HK-2 (cell line): ENCODE measurements at regions not wholly inside any gene's neighbourhood (a gene's known extent, or its start where the extent isn't known, plus 50 kb on each side); places are given as distances from the start of the nearest gene placed in this dataset.

Source experiments
- DNase-seq: peaks from one replicate; pipeline ENCODE4 v3.0.0-alpha.2; 2018; ENCODE audit not compliant: unreplicated experiment

DNA sequence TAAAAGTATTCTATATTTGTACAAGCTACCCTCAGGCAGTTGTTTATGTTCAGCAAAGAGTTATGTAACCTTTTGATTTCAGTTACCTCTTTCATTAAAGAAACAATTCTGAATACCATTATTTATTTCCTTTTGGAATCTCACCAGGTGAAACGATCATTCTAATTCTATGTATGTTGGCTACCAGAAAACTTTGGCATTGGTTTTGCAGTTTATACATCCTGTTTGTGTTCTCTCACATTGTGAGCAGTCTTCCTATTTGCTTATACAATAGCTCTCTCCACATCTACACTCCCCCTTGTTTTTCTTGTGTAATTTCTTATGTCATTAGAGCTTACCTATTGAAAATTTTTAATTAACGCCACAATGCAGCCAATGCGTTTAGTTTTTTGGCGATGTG is 276.0 kb upstream of the MPDZ start:
- DNase-seq, result no peak

DNA sequence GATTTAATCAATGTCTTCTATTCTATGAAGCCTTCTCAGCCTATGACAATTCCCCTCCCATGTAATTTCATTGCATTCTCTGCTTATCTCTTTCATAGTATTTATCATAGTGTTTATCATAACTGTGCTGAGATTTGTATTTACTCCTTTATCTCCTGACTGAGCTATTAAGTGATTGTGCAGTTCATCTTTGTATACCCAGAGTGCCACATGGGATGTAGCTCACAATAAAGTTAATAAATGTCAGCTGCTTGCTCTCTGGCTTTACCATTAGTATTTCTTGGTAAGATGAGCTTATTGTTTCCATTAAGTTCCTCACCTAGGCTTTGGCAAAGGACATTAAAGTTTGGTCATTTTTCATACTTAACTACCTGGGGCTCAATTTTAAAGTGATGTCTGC is 275.1 kb upstream of the MPDZ start:
- DNase-seq, result no peak

DNA sequence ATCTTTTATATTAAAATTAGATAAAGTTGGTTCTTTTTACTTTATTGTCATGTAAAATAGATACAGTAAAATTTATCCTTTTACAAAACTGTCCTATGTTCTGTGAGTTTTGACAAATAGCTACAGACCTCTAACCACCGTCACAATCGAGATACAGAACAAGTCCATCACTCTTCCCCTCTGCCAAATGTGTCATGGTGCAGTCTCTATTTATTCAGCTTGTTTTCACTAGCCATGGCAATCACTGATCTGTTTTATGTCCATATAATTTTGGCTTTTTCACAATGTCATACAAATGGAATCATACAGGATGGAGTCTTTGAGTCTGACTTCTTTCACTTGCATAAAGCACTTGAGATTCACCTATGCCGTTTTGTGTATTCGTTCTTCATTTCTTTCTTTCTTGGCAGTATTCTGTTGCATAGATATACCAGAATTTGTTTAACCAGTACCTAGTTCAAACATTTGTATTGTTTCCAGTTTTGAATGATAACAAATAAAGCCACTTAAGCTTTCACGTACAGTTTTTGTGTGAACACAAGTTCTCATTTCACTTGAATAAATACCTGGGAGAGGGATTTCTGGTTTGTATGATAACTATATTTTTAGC is 273.2 kb upstream of the MPDZ start:
- no peak for DNase-seq

DNA sequence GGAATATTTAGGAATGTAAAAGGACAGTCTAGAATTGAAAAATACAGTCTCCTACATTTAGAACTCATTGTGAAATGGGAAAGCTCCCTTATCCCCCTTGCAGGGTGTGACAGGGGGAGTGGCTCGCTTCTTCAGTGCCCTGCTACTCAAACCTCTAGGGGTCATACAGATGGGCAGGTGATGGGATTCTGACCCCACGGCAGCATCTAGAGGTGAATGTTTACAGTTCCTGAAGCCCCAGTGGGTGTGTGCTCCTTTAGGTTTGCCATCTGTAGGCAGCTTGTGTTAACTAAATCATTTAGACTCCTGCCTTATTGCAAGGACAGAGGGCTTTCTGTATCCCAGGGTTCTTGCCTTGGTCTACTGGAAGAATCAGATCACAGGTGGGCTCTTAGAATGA is 271.0 kb upstream of the MPDZ start:
- DNase-seq, result no peak

DNA sequence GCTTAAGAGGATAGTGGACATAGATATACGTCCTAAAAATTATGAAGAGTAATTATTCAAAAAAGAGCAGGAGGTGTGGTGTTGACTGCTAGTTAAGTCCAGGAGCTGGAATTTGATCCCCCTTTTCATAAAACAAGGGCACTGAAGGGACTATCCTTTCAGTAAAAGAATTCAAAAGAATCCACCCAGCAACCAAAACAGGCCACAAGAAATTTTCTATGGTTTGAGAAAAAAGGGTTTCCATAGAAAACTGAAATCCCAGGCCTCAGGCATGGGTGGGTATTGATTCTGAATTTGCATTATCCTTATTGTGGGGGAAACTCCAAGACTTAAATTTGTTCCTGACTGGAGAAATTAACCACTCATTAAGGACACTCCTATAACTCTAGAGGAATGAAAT is 269.0 kb upstream of the MPDZ start:
- no peak for DNase-seq

DNA sequence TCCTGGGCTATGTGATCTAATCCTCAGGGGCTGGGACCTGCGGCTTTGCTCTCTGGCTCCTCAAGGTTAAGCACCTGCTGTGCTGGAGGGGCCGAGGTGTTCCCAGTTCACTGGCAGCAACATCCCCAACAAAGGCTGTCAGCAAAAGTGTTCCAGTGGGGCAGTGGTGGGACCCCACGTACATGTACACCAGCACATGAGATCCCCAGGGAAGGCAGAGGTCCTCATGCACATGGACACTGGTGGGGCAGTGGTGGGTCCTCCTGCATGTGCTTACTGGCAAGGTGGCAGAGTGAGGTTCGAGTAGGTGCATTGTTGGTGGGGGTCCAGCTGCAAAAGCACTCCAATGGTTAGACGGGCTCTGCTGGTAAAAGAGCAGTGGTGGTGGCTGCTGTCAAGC is 255.6 kb upstream of the MPDZ start:
- DNase-seq, result no peak

DNA sequence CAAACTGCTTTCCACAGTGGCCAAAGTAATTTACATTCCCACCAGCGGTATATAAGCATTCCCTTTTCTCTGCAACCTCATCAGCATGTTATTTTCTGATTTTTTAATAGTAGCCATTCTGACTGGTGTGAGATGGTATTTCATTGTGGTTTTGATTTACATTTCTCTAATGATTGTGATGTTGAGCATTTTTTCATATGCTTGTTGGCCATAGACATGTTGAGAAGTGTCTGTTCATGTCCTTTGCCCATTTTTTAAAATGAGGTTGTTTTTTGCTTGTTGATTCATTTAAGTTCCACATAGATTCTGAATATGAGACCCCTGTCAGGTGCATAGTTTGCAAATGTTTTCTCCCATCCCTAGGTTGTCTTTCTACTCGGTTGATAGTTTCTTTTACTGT is 254.5 kb upstream of the MPDZ start:
- DNase-seq, result no peak

DNA sequence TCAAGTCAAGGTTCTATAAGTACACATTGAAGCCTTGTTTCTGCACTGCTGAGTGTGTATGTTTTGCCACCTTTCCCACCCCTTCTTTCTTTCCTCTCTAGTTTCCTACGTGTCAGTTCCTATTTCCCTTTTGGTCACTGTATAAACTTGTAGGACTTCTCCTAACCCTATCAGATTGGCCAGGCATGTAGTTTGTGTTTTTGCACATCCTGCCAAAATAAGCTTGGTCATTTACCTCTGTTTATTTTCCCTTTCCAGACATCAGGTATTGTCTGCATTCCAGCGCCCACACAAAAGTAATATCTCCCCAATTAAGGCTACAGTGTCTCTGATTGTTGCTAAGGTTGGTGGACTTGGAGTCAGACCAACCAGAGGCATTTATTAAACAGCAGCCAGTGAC is 252.9 kb upstream of the MPDZ start:
- no peak for DNase-seq

DNA sequence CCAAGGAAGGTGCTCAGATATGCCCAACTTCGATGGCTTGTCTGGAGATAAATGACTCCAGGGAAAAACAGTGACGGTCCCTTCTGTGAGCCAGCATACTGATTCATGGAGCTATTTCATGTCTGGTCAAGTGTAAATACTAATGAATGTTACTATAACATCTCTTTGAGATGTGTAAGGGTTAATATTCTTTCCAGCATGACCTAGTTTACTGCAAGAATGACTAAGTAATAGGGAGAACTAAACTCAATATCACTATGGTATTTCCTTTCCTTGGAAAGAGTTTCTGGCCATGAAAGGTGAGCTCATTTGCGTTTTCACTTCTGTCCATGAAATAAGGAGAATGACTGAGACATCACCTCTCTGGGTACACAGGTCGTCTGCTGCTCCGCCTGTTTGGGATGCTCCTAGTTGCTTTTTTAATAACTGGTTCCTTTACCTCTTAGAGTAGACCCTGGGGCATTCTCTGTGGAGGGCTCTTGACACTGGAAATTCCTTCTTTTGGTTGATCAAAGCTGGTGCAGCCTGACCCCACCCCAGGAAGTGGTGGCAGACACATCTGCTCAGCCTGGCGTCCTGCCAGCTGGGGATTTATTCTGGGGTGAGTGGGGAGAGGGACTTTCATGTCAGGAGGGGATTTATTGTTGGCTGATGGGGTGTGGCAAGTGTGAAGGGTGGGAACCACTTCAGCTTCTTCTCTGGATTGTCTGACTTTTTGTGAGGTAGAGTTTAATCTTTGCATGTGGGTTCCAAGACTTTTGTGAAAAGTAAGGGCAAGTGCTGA is 250.0 kb upstream of the MPDZ start:
- DNase-seq, result no peak

DNA sequence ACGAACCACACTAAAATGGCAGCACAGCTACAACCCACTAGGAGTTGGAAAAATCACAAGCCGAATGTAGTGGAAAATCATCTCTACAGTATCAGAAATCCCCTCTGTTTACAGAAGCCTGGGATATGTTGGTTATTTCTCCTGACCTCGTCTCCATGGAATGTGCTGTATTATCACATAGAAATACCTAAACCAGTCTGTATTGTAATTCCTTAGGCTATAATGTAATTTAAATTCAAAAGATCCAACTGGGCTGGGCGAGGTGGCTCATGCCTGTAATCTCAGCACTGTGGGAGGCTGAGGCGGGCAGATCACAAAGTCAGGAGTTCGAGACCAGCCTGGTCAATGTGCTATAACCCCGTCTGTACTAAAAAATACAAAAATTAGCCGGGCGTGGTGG is 244.8 kb upstream of the MPDZ start:
- DNase-seq, result no peak

DNA sequence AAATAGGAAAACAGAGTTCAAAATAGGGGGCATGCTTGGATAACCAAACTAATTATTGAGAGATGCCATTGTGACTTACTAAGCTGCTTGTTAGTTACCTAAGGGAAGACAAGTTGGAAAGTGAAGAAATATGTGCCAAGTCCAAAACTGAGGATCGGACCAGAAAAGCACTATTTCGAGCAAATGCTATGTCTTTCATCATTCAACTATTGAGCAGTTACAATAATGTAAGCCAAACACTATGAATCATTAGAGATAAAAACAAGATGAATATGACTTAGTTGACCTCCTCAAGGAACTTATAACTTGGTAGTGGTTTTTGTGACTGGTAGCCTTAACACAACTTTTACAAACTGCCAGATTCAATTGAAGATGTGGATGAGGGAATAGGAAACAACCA is 240.6 kb upstream of the MPDZ start:
- DNase-seq, result no peak

DNA sequence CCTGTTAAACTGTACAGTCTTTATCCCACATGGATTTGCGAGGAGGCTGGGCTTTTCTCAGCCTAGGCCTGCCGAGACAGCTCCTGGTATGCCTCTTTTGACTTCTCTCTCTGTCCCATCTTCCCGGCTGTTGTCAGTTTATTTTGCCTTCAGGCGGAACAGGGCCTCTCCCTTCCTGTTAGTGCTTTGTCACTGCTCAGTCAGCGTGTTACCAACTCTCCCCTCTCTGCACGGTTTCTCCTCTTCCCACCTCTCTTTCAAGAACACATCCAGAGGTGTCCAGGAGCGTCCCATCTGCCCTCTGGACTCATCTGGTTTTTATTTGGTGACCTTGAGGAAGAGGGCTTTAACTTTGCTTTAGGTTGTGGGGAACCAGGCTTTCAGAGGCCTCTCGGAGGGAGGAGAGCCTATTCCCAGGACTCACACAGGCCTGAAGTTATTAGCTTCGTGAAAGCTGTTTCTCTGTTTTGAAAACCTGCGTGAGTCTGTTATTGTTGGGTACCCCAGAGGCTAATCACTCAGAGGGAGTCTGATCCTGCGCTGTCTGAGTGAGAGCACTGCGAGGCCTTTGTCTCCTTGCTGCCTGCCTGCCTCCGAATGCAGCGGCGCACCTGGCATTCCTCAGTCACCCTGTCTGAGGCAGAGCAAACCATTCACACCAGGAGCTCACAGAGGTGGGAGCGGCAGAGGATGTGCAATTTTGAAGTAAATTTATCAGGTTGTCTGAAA is 234.4 kb upstream of the MPDZ start:
- no peak for DNase-seq

DNA sequence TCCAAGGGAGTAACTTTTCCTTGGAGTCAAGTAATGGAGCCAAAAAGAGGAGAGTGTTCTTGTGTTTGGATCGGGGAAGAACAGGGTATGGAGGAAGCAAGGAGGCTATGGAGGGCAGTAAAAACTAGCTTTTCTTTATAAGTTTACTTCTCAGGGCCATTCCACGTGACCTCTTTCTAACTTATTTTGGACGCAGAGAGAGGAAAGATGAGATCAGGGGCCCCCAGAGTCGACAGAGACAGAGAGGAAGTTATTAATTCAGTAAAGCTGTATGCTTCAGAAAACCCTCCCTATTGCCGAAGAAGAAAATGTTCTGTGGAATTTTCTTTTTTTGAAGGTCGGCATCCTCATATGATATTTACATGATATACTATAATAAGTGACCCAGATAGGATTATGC is 233.8 kb upstream of the MPDZ start:
- no peak for DNase-seq

DNA sequence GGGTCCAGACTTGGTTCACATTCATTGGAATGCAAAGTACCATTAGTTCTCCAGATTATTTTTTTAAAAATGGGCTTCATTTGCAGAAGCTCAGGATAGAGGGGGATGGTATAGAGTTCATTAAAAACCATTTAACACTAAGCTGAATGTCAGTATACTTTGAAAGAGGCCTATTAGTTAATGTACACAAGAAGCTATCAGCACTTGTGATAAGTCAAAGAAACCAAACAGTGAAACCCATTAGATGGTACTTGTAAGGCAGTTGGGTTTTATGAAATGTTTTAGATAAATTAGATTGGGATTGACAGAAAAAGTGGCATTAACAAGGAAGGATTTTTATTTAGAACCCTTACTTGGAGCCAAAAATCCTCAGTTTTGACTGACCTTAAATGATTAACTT is 229.2 kb upstream of the MPDZ start:
- no peak for DNase-seq

DNA sequence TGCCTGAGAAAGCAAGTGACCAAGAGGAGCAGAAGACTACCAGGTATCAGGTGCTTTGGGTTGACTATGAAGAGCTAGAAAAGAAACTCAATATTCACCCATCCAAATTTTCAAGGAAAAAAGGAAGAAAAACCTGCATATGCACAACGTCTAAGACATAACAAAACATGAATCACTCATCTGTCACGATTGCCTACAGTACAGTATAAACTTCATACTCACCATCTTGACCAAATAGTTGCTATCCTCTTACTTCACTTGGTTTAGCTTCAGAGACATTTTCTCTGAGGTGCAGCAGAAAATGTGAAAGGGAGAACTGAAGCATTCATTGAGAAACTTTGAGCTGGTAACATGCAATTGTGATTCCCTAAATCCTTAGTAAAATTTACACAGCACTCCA is 228.6 kb upstream of the MPDZ start:
- no peak for DNase-seq

DNA sequence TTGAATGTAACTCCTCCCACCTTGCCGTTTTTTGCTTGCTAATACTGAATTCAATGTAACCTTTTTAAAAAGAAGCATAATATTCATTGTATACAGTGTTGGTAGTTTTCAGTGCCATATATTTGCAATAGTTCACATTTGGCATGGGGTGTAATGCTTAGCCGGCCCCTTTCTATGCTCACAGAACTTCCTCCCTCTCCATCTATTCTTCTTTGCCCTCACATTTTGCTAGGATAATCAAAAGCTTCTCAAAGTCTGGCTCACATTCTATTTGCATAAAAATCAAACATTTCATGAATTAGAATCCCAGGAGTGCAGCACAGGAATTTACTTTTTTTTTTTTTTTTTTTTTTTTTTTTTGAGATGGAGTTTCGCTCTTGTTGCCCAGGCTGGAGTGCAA is 226.3 kb upstream of the MPDZ start:
- no peak for DNase-seq

DNA sequence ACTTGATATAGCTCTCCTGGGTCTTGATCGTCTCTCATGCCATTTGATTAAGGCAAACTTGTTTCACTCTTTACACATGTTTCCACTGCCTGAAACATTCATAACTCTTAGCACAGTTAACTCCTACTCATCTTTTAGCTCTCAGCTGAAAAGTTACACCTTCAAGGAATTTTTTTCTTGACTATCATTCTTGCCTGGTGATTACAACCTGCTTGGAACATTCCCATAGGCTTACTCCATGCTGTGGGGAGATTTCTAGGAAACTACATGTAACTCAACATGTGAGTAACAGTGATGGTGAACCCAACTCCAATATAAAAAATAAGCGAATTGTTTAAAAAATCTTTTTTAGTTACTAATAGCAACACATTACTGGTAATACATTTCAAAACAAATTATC is 224.1 kb upstream of the MPDZ start:
- no peak for DNase-seq

DNA sequence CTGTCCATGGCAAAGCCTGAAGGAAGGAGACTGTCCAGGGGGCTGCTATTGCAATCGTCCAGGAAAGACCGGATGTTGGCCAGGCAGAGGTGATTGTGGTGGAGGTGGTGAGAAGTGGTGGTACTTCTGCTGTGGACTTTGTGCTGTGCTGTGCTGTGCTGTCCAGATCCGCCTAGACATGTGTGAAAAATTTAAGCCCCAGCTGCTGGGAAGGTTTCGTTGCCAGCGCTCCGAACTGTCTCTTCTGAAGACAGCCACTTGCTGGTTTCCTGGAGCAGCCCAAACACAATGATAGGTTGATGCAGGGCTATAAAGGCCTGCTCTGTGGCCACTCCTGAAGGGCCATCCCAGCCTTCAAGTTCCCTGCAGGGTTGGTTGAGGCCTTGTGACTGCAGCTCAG is 223.0 kb upstream of the MPDZ start:
- DNase-seq, result no peak

DNA sequence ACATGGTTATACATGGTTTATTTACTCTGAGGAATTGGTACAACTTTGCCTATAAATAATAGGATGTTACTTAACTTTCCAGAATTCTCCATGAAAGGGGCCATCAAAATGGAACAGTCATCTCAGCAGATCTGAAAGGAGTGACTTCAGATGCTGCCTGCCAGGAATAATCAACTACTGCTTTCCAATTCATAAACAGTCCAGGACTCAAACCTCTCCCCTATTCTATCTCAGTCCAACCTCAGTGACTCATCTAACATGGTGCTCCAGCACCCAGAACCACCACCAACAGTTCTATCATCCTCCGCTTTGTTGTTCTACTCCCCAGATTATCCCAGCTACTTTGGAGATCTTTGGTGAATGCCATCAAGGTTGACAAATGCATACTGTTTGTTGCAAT is 221.5 kb upstream of the MPDZ start:
- DNase-seq, result no peak

DNA sequence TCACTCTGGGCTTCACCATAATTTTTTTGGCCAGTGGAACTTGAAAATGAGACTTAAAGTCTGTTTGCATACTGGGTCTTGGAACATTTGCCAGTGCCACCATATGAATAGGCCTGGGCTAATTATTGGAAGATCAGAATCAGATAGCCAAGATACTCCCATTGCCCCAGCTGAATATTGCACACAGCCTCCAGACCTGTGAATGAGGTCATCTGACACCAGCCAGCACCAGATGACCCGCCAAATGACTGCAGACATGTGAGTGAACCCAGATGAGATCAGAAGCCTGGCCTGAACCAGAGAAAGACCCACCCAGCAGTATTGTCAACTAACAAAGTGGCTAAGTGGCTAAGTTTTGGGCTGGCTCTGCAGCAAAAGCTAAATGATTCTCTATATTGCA is 220.5 kb upstream of the MPDZ start:
- DNase-seq, result no peak

DNA sequence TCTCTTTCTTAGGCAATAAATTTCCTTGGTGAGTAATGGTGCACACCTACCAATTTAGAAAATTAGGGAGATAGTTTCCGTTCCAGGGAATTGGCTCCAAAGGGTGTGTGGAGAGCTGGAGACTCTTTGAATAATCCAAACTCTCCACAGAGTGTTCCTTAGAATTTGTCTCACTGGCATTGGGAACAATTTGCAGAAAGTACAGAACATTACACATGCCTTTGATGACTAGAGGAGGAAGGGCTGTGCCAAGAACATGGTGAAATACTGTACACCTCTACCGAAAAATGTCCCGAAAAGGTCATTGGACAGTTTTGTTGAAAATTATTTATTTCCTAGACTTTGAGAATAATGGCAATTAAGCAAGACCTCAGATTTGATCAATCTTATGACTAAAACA is 214.2 kb upstream of the MPDZ start:
- DNase-seq, result no peak

DNA sequence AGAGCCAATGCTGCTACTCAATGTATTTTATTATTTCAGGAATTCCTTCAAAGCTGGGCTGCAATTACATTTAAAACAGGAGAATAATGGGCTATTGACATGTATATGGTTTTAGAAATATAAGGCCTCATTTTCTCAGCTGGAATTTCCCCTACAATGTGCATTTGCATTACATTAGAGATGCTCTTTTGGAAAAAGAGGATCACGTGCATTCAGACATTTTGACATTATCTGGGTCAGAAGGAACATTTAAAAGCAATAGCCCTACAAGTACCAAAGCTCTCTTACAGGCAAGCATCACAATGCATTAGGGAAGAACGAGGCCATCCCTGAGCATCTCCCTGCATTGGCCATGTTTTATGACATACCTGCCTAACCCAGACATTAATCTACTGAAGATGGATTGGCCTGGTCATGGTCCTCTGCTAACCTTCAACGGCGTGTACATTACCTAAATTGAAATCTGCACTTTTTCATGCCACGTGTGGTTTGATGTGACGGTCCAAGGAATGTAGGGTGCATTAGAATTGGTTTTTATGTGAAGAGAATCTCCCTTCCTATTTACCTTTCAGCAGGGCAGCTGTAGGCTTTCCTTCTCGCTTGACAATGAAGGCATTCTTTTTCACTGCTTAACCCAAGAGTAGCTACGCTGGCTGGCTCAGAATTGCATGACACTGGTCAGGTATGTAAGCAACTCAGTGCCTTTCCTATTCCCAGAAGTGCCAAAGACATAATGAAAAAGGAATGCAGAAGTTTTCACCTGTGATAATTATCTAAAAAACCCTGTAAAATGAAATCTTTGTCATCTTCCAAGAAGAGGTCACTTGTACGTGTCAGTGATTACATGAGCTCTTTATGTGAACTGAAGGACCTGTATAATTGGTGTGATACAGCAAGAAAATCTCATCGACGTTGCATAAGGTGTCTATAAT is 212.3 kb upstream of the MPDZ start:
- no peak for DNase-seq
